OCI-LY1 (cell line): ENCODE measurements at regions not wholly inside any gene's neighbourhood (a gene's known extent, or its start where the extent isn't known, plus 50 kb on each side); places are given as distances from the start of the nearest gene placed in this dataset.
A peak's percentile ranks its signal among the peaks of the same experiment; 100 is the strongest.

ENCODE experiments used
- H2AFZ ChIP-seq: fragments of 200-600 bp; sonication (generic), shearing (Covaris generic); 2 replicates; pipeline ENCODE4 v1.6.0; 2014; ENCODE audit warnings: antibody characterized with exemption, mild to moderate bottlenecking, low read length
- H3F3A ChIP-seq: fragments of 200-600 bp; sonication (generic), shearing (Covaris generic); 2 replicates; pipeline ENCODE4 v1.6.0; 2014; ENCODE audit warnings: mild to moderate bottlenecking, antibody characterized with exemption, low read length, moderate library complexity; ENCODE audit not compliant: insufficient read depth
- H3K27ac ChIP-seq: fragments of 200-600 bp; sonication (generic); 2 replicates; pipeline ENCODE4 v1.5.1; 2014; ENCODE audit warnings: low read length, mixed run types, mild to moderate bottlenecking, low read depth; ENCODE audit not compliant: poor library complexity, severe bottlenecking
- H3K27me3 ChIP-seq: fragments of 200-600 bp; sonication (generic); 2 replicates; pipeline ENCODE4 v1.6.0; 2014; ENCODE audit warnings: antibody characterized with exemption, mild to moderate bottlenecking, low read length, moderate library complexity; ENCODE audit not compliant: insufficient read depth
- H3K36me3 ChIP-seq: fragments of 200-600 bp; sonication (generic); 2 replicates; pipeline ENCODE4 v1.6.1; 2014; ENCODE audit warnings: mild to moderate bottlenecking, antibody characterized with exemption, low read length, moderate library complexity, mixed read lengths; ENCODE audit not compliant: insufficient read depth
- H3K4me1 ChIP-seq: fragments of 200-600 bp; sonication (generic); 2 replicates; pipeline ENCODE4 v1.5.1; 2014; ENCODE audit warnings: mild to moderate bottlenecking, low read length, moderate library complexity; ENCODE audit not compliant: insufficient read depth, severe bottlenecking
- H3K4me2 ChIP-seq: fragments of 200-600 bp; sonication (generic), shearing (Covaris generic); 2 replicates; pipeline ENCODE4 v1.6.1; 2014; ENCODE audit warnings: low read length
- H3K4me3 ChIP-seq: fragments of 200-600 bp; sonication (generic); 2 replicates; pipeline ENCODE4 v1.5.1; 2014; ENCODE audit warnings: low read length, low read depth, mild to moderate bottlenecking, mixed read lengths; ENCODE audit not compliant: poor library complexity, severe bottlenecking
- H3K79me2 ChIP-seq: fragments of 200-600 bp; shearing (Covaris generic); 2 replicates; pipeline ENCODE4 v1.6.1; 2016; ENCODE audit warnings: mixed run types, low read length, mixed read lengths; ENCODE audit not compliant: insufficient read depth
- H3K9ac ChIP-seq: fragments of 200-600 bp; sonication (generic), shearing (Covaris generic); 2 replicates; pipeline ENCODE4 v1.6.1; 2014; ENCODE audit warnings: mild to moderate bottlenecking, low read length, mixed read lengths
- H3K9me2 ChIP-seq: fragments of 200-600 bp; sonication (generic), shearing (Covaris generic); 2 replicates; pipeline ENCODE4 v1.6.1; 2014; ENCODE audit warnings: low read depth, mild to moderate bottlenecking, low read length, mixed read lengths
- H3K9me3 ChIP-seq: fragments of 200-600 bp; shearing (Covaris generic); 2 replicates; pipeline ENCODE4 v1.6.1; 2014; ENCODE audit warnings: low read length, mixed read lengths
- H4K20me1 ChIP-seq: fragments of 200-600 bp; sonication (generic), shearing (Covaris generic); 2 replicates; pipeline ENCODE4 v1.6.0; 2016; ENCODE audit warnings: mild to moderate bottlenecking, low read length; ENCODE audit not compliant: insufficient read depth
- CTCF ChIP-seq: fragments of 200-600 bp; sonication (generic), shearing (Covaris generic); IDR thresholded peaks from 2 replicates; pipeline ENCODE4 v1.5.1; 2017; ENCODE audit warnings: mild to moderate bottlenecking, antibody characterized with exemption, low read length, moderate library complexity, mixed read lengths
- EZH2 ChIP-seq: fragments of 200-600 bp; sonication (generic), shearing (Covaris generic); IDR thresholded peaks from 2 replicates; pipeline ENCODE4 v1.8.0; 2017; ENCODE audit warnings: borderline replicate concordance, mixed run types, mild to moderate bottlenecking, antibody characterized with exemption, low read length, moderate library complexity, mixed read lengths

- Histone ChIP-seq H2AFZ (no peak overlapping the region), H3K9ac (no peak overlapping the region), H3K4me2 (no peak overlapping the region), H3K27me3 (no peaks in the 10 kb centered on the region), H3K27ac (no peak overlapping the region), H3F3A (no peaks in the 10 kb centered on the region), H4K20me1 (no peaks in the 10 kb centered on the region), H3K9me2 (no peaks in the 10 kb centered on the region), H3K36me3 (no peaks in the 10 kb centered on the region), H3K79me2 (no peaks in the 10 kb centered on the region), H3K4me3 (no peak overlapping the region), H3K9me3 (no peaks in the 10 kb centered on the region), H3K4me1 (no peaks in the 10 kb centered on the region)
- TF ChIP-seq CTCF = no peak
- TF ChIP-seq EZH2 = no peak
Measured at GRCh38 chr9:93861736-93862358, 93.3 kb downstream of the BARX1 start.

- Histone ChIP-seq H3K4me2 (no peak overlapping the region), H3K4me3 (no peak overlapping the region), H3K9me3 (no peaks in the 10 kb centered on the region), H3K27me3 (0 out of 2 replicates have a peak, but pooled peaks cover 3% of the 10 kb centered on the region), H3K27ac (no peak overlapping the region), H4K20me1 (no peaks in the 10 kb centered on the region), H3K4me1 (no peaks in the 10 kb centered on the region), H3F3A (no peaks in the 10 kb centered on the region), H3K79me2 (no peaks in the 10 kb centered on the region), H2AFZ (no peak overlapping the region), H3K9ac (no peak overlapping the region), H3K36me3 (no peaks in the 10 kb centered on the region), H3K9me2 (no peaks in the 10 kb centered on the region)
- TF ChIP-seq CTCF = no peak
- no peak for TF ChIP-seq EZH2
Measured at GRCh38 chr9:93860694-93861658, 94.2 kb downstream of the BARX1 start.

DNA sequence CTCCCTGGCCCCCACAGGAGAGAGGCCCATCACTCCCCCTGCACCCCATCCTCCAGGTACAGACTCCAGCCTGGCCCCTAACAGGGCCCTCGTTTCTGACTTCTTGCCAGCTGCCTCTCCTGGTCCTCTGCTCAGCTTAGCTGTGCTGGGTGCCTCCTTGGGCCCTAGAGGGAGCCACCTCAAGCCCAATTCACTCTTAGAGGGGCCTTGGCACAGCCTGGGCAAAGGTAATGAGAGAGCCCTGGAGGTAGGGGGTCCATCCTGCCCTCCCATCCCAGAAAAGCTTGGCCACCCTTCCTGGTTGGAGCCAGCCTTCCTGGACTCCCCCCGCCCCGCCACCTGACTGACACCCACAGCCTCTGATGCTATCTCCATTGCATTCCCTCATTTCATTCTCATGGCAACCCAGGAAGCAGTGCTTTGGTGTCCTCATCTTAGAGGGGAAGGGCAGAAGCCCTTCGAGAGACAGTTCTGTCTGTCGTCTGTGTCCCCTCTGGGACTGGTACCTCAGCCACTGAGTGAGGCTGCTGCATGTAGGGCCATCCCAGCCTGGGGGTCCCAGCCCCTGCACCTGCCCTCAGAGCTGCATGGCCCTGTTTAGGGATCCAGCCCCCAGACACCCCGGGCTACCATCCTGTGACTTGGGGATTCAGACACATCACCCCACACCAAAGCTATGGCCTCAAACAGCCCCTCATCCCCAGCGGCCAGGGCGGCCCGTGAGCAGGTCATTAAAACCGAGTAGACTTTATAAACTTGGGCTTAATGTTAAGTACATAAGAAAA lies 95.5 kb downstream of the BARX1 start:
- TF ChIP-seq EZH2 (no peak), CTCF (peak; percentile 28; the same call in 1 of the 2 replicates)
- Histone ChIP-seq H3K36me3 (no peaks in the 10 kb centered on the region), H3K9me2 (no peaks in the 10 kb centered on the region), H3K4me3 (no peak overlapping the region), H3K9me3 (no peaks in the 10 kb centered on the region), H4K20me1 (no peaks in the 10 kb centered on the region), H2AFZ (no peak overlapping the region), H3K9ac (no peak overlapping the region), H3K4me1 (no peaks in the 10 kb centered on the region), H3K27me3 (0 out of 2 replicates have a peak, but pooled peaks cover 4% of the 10 kb centered on the region), H3F3A (no peaks in the 10 kb centered on the region), H3K4me2 (no peak overlapping the region), H3K27ac (no peak overlapping the region), H3K79me2 (no peaks in the 10 kb centered on the region)
